GM23248 (cell line): ENCODE measurements at regions not wholly inside any gene's neighbourhood (a gene's known extent, or its start where the extent isn't known, plus 50 kb on each side); places are given as distances from the start of the nearest gene placed in this dataset.

Source experiments
- EZH2 ChIP-seq: fragments of 200-600 bp; sonication (generic); IDR thresholded peaks from 2 replicates; pipeline ENCODE4 v1.6.1; 2018; ENCODE audit warnings: antibody characterized with exemption, mild to moderate bottlenecking; ENCODE audit not compliant: insufficient read depth, poor library complexity, severe bottlenecking
- EZH2phosphoT487 ChIP-seq: fragments of 200-600 bp; sonication (generic); IDR thresholded peaks from 2 replicates; pipeline ENCODE4 v1.6.1; 2018; ENCODE audit warnings: antibody characterized with exemption, moderate library complexity, mild to moderate bottlenecking, low read depth; ENCODE audit not compliant: insufficient read depth

DNA sequence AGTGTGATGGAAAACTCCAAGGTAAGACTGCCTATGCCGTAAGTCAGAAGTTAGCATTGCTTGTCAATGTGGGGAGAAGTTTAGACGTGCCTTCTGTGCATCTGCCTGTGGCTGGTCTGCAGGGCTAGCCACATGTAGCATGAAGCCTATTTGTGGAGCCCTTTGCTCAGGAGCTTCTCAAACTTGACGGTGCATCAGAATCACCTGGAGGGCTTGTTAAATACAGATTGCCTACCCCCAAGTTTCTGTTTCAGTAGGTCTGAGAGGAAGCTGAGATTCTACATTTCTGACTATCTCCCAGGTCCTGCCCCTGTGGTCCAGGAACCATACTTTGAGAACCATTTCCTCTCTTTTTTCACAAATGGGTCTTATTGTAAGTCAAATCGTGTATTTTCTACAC is 292.1 kb upstream of the TPM1 start:
- TF ChIP-seq EZH2phosphoT487 (no peak), EZH2 (no peak)
